ENCODE measurements at regions not wholly inside any gene's neighbourhood (a gene's known extent, or its start where the extent isn't known, plus 50 kb on each side); places are given as distances from the start of the nearest gene placed in this dataset.

DNA sequence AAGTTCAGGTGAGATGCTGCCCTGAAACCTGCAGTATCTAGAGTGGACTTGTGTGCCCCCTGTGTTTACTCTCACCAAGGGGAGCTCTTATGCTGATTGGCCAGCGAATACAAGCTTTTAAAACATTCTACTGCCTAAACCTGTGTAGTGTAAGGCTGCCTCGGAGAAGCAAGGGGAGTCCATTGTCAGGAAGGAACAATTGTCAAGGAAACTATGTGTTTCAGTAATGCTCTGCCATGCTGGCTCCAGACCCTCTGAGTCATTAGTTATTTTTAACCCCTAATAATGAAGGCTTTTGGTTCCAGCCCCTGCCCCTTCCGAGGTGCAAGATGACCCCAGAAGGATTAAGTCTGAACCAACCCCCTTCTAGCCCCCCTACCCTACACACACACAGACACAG lies 66.1 kb upstream of the CHMP2B start:
- TF ChIP-seq CTCF (IDR thresholded peaks at IDR 0.05) (no peak), POLR2A (IDR thresholded peaks at IDR 0.05) (no peak)
